OCI-LY1 (cell line): ENCODE measurements at regions not wholly inside any gene's neighbourhood (a gene's known extent, or its start where the extent isn't known, plus 50 kb on each side); places are given as distances from the start of the nearest gene placed in this dataset.

Experiments used
- EZH2 ChIP-seq: fragments of 200-600 bp; sonication (generic), shearing (Covaris generic); IDR thresholded peaks from 2 replicates; pipeline ENCODE4 v1.8.0; 2017; ENCODE audit warnings: borderline replicate concordance, mixed run types, mild to moderate bottlenecking, antibody characterized with exemption, low read length, moderate library complexity, mixed read lengths
- TF ChIP-seq, protein P1 (sequence below): fragments of 200-600 bp; sonication (generic), shearing (Covaris generic); IDR thresholded peaks from 2 replicates; pipeline ENCODE4 v1.5.1; 2017; ENCODE audit warnings: mild to moderate bottlenecking, antibody characterized with exemption, low read length, moderate library complexity, mixed read lengths

DNA sequence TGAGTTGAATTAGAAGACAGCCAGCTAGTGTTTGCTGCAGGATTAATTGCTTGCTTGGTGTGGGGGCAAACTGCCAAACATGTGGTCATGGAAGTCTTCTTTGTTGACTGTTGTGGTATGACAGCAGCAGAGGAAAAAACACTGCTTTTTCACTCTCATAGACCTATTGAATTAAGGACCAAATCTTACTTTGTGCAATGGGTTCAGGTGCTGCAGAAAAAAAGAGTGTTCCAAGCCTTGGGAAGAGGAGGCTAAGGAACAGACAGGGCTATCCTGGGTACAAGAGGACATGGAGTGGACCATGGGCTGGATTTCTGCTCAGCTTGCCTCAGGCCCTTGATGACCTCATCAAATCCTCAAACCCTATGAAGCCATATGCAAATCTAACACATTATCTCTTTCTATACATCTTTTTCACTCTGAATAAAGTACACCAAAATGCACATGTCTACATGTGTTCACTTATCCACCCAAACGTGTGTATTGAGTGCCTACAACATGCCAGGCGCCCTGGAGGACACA lies 61.5 kb downstream of the SIPA1L2 start:
- TF ChIP-seq, protein P1, sequence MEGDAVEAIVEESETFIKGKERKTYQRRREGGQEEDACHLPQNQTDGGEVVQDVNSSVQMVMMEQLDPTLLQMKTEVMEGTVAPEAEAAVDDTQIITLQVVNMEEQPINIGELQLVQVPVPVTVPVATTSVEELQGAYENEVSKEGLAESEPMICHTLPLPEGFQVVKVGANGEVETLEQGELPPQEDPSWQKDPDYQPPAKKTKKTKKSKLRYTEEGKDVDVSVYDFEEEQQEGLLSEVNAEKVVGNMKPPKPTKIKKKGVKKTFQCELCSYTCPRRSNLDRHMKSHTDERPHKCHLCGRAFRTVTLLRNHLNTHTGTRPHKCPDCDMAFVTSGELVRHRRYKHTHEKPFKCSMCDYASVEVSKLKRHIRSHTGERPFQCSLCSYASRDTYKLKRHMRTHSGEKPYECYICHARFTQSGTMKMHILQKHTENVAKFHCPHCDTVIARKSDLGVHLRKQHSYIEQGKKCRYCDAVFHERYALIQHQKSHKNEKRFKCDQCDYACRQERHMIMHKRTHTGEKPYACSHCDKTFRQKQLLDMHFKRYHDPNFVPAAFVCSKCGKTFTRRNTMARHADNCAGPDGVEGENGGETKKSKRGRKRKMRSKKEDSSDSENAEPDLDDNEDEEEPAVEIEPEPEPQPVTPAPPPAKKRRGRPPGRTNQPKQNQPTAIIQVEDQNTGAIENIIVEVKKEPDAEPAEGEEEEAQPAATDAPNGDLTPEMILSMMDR = no peak
- TF ChIP-seq EZH2 = no peak
